Glutamatergic neuron (in vitro differentiated cells): ENCODE measurements at regions not wholly inside any gene's neighbourhood (a gene's known extent, or its start where the extent isn't known, plus 50 kb on each side); places are given as distances from the start of the nearest gene placed in this dataset.
A peak's percentile ranks its signal among the peaks of the same experiment; 100 is the strongest.

ENCODE experiments used
- DNase-seq: peaks from one replicate; pipeline ENCODE4 v3.0.0; 2022
- H3K27ac Mint-ChIP-seq: one replicate; pipeline ENCODE4 v1.8.0; 2020; ENCODE audit warnings: mild to moderate bottlenecking, mixed read lengths, inconsistent platforms; ENCODE audit not compliant: unreplicated experiment
- H3K27me3 Mint-ChIP-seq: one replicate; pipeline ENCODE4 v1.8.0; 2020; ENCODE audit warnings: mild to moderate bottlenecking, moderate library complexity, mixed read lengths, inconsistent platforms; ENCODE audit not compliant: unreplicated experiment
- H3K36me3 Mint-ChIP-seq: one replicate; pipeline ENCODE4 v1.8.0; 2020; ENCODE audit warnings: mild to moderate bottlenecking, mixed read lengths, inconsistent platforms; ENCODE audit not compliant: unreplicated experiment
- H3K4me1 Mint-ChIP-seq: one replicate; pipeline ENCODE4 v1.8.0; 2020; ENCODE audit warnings: mild to moderate bottlenecking, low read depth, mixed read lengths, inconsistent platforms; ENCODE audit not compliant: unreplicated experiment
- H3K4me3 Mint-ChIP-seq: one replicate; pipeline ENCODE4 v1.8.0; 2020; ENCODE audit warnings: mild to moderate bottlenecking, mixed read lengths, inconsistent platforms; ENCODE audit not compliant: unreplicated experiment
- H3K9me3 Mint-ChIP-seq: one replicate; pipeline ENCODE4 v1.8.0; 2020; ENCODE audit warnings: mild to moderate bottlenecking, moderate library complexity, mixed read lengths, inconsistent platforms; ENCODE audit not compliant: unreplicated experiment
- CTCF ChIP-seq: fragments of 200-600 bp; sonication (generic); IDR thresholded peaks from one replicate; pipeline ENCODE4 v1.5.0; 2021; ENCODE audit not compliant: partially characterized antibody, unreplicated experiment

GRCh38 chr17:77361986-77362620 lies 221.3 kb downstream of the SEC14L1 start:
- peaks cover 35% of the 10 kb centered on the region for H3K4me1 Mint-ChIP-seq
- no peak overlapping the region for H3K4me3 Mint-ChIP-seq
- peaks cover 9% of the 10 kb centered on the region for H3K27me3 Mint-ChIP-seq
- TF ChIP-seq CTCF = no peak
- H3K27ac Mint-ChIP-seq = no peak overlapping the region
- H3K9me3 Mint-ChIP-seq = peaks cover 10% of the 10 kb centered on the region
- DNase-seq = no peak
- H3K36me3 Mint-ChIP-seq = no peaks in the 10 kb centered on the region

- DNase-seq = no peak
- peak overlapping the region; percentile 93 for H3K27ac Mint-ChIP-seq
- H3K4me3 Mint-ChIP-seq = peak overlapping the region; percentile 52
Measured at GRCh38 chr17:77363821-77364361, 223.1 kb downstream of the SEC14L1 start.

GRCh38 chr17:77364381-77364911 lies 223.7 kb downstream of the SEC14L1 start:
- TF ChIP-seq CTCF = no peak
- Mint-ChIP-seq H3K4me3 (peak overlapping the region; percentile 52), H3K27ac (peak overlapping the region; percentile 93)

More at GRCh38 chr17:77363821-77364361, 223.1 kb downstream of the SEC14L1 start:
- H3K4me1 Mint-ChIP-seq = peaks cover 35% of the 10 kb centered on the region
- no peaks in the 10 kb centered on the region for H3K36me3 Mint-ChIP-seq
- peaks cover 9% of the 10 kb centered on the region for H3K9me3 Mint-ChIP-seq
- H3K27me3 Mint-ChIP-seq = peaks cover 6% of the 10 kb centered on the region
- no peak for TF ChIP-seq CTCF

DNA sequence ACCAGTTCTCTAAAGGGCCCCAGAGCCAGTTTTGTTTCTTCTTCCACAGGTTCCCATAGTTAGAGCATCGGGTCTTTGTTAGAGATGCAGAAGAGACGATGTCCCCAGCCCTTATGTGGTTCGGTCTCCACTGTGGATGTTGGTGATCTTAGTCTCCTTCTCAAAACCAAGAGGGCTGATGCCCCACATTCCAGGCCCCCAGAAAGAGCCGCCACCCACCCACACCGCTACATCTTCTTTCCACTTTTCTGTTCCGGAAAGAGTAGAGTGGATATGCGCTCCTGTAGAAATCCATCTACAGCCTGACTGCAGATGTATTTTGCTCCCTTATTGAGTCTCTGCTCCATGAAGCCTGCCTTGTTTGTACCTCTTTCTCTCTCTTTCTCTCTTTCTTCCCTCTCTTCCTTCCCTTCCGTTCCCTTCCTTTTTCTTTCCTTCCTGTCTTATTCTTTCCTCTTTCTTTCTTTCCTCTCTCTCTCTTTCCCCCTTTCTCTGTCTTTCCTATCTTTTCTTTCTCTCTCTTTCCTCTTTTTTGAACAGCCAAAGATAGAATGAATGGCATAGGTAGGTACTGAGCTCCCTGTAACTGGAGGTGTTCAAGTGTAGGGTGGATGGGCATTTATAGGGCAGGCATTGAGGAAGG lies 224.3 kb downstream of the SEC14L1 start:
- Mint-ChIP-seq H3K27me3 (peaks cover 6% of the 10 kb centered on the region), H3K4me3 (peak overlapping the region; percentile 66), H3K4me1 (peaks cover 41% of the 10 kb centered on the region), H3K36me3 (peaks cover 4% of the 10 kb centered on the region), H3K27ac (peak overlapping the region; percentile 56), H3K9me3 (peaks cover 11% of the 10 kb centered on the region)
- TF ChIP-seq CTCF = no peak
- DNase-seq = no peak

More at GRCh38 chr17:77364381-77364911, 223.7 kb downstream of the SEC14L1 start:
- peaks cover 6% of the 10 kb centered on the region for H3K27me3 Mint-ChIP-seq
- H3K36me3 Mint-ChIP-seq = peaks cover 4% of the 10 kb centered on the region
- no peak for DNase-seq
- peaks cover 9% of the 10 kb centered on the region for H3K9me3 Mint-ChIP-seq
- H3K4me1 Mint-ChIP-seq = peaks cover 37% of the 10 kb centered on the region
